Left renal pelvis (tissue), 4 donors: ENCODE measurements at regions not wholly inside any gene's neighbourhood (a gene's known extent, or its start where the extent isn't known, plus 50 kb on each side); places are given as distances from the start of the nearest gene placed in this dataset.
"Not testable (repeated sequence)": the region's sequence is repeated elsewhere in the genome, so short reads cannot be mapped to it uniquely, and the experiment has no call there.

ENCODE experiments used
- DNase-seq, 4 donors: peaks; one replicate each; pipeline ENCODE4 v3.0.0-alpha.2; 2013; ENCODE audit warnings: low read depth in 4 of 4, low spot score in 3 of 4

DNA sequence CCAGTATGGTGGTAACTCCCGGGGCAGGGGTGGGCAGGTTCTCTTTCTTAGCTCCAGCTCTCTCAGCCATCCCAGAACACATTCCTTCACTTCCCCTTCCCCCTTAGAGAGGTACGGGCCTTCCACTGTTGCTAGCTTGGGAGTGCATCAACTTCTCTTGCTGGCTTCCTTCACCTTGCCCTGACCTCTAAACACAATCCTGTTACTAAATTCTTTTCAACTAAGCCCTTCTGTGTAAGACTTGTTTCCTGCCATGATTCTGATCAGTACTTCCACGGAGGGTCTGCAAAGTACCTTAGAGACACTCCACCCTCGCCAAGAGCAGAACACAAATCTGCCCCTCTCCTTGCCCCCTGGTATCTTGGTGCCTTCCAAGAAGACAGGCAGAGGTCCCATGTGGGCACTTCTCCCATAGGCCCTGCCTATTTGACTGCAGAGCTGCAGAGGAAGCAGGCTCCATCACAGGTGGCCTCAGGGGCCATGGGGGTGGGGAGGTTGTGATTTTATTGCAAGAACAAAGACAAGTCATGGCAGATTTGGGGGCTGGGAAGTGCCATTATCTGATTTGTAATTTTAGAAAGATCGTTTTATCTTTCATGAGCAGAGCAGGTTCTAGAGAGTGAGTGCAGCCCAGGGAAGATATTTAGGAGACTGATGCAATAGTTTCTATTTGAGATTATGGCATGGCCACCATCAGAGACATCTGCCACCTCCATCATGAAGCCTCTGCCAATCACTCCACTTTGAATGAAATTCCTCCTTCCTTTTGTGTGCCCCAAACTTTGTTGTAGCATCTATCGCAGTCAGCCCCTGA is 182.5 kb upstream of the JUN start:
- DNase-seq: no peak

DNA sequence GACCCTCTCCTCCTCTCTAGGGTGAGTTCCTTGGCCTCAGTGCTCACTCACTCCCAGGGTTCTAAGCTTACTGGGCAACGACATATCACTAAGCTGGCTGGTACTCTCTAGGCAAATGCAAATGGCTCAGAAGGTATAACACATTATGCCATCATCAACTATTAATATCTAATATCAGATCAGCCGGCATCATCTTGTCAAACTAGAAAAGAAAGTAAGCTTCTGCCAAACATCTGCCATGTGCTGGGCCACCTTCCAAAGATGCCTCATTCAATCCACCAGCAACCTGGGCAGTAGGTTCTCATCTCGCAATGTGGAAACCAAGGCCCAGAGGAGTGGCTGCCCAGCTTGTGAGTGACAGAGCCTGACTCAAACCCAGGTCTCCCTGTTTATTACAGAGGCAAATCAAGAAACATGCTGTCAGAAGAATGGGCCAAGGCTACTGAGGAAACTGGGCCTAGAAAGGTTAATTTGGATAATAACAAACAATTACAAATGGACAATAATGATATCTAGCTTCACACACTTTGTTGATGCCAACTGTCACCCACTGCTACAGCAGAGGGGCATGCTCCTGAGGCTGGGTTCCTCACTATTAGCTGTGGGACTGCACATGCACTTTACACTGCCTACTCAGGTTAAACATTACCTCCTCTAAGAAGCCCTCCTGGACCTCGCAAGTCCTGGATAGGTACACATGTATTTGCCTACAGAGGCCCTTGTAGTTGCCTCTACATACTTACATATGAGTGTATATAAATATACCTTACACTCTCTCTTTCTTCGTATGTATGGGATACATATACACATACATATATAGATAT is 183.3 kb upstream of the JUN start:
- DNase-seq: no peak

DNA sequence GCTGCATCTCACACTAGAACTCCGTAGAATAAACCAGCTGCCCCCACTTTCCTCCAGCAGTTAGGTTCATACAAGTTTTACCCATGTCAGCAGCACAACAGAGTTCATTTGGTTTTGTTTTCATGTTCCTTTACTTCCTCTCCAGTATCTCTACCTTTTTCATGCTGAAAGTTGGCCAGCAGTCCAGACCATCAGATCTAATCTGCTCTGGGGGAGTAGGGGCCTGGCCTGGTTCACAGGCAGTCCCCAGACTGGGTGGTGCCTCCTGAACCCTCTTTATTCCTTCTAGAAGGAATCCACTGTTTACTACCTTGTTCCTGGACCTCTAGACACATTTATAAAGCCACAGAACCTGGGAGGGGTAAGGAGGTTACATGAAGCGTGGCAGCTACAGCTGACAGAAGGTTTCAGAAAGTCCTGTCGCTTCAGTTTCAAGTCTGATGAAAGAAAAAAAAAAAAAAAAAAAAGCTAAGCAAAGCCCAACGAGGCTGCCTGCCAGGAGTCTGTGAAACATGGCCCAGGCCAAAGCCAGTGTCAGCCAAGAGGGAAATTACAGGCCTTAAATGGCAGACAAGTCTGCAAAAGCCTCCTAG is 184.6 kb upstream of the JUN start:
- peak; percentile 25 to 48 (median 45) for DNase-seq

DNA sequence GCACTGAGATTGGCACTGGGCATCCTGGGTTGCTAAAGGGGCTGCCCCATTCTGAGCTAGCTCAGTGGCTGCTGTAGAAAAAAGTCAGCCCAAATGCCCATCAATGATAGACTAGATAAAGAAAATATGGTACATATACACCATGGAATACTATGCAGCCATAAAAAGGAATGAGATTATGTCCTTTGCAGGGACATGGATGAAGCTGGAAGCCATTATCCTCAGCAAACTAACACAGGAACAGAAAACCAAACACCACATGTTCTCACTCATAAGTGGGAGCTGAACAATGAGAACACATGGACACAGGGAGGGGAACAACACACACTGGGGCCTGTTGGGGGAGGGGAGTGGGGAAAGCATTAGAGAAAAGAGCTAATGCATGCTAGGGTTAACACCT is 185.3 kb upstream of the JUN start:
- not testable (repeated sequence) for DNase-seq

DNA sequence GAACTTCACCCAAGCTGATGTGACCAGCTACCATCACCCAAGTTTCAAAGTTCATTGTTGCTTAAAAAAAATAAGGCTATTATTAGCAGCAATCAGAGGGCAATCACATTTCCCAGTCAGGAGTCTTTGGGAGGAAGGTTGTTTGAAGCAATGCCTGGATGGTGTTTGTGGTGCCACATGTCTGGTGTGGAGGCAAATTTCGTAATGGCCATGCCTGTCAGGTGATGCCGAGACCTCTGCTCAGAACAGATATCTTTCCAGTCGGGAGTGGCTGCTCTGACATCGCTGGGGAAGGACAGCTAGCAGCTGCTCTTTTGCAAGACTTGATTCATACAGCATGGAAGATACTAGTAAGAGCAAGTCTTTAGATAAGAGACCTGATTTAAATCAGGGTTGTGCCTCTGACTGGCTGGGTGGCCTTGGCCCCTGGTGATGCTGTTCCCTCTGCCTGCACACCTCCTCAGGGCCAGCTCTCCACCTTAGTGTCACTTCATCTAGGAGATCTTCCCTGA is 187.8 kb upstream of the JUN start:
- no peak for DNase-seq

DNA sequence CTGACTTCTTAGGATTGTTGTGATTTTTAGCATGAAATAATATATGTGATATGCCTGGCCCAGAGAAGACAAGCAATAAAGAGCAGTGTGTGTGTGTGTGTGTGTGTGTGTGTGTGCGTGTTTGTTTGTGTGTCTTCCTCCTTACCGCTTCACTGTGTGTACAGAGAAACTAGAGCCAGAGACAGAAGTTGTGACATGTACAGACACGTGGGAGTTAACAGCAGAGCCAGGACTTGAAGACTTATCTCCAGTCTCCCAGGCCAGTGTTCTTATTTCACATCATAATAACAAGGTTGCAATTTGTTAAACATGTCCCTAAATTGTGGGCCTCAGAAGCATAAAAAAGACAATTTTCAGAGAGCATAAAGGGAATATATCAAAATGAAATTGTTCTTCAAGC is 192.0 kb upstream of the JUN start:
- DNase-seq: peak in 1 of 4 donors; percentile 15

DNA sequence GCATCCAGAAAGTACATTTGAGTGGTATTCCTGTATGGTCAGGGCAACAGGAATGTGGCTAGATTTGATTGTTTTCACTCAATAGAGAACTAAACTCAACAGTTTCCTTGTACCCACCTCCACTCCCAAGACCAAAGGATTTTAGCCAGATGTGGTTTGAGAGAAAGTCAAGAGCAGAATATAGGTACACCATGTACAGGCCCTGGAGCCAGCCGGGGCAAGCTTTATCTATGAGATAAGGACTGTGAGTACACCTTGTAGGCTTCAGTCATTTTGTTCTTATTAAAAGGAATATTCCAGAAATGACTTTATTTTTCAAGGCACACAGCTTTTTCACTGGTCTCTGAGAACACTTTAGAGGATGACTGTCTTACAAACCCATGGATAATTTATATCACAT is 192.4 kb upstream of the JUN start:
- no peak for DNase-seq

DNA sequence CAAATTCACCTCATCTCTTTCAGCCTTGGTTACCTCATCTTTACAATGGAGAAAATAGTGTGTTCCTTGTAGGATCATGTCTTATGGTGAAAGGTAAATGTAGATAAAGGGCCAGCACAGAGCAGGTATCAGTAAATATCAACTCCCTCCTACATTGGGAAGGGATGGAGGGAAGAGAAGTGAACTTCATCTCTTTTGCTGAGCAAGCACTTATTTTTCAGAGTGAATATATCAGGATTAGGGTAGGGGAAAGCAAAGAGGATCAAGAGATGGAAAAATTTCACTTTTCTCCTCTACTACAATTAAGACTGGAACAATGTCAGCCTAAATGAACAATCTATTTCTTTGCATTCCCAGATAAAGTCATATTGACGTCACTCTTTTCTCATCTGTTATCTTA is 193.8 kb upstream of the JUN start:
- DNase-seq: no peak

DNA sequence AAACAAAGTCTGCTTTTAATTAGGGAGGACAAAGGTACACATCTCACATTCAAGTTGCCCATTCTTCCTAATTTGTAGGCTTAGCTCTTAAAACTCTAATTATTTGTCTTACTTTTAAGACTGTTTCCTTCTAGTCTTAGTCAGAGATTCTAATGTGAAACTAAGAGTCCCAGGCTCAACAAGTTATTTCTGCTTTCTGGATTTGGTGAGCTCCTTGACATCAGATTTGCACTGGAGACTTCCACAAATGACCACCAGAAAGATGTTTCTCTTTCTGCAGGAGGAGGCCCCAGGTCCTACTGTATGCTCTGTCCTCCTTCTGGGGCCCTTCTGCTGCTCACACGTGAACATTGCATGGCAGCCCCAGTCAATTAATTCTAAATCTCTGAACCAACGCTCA is 194.2 kb upstream of the JUN start:
- no peak for DNase-seq

DNA sequence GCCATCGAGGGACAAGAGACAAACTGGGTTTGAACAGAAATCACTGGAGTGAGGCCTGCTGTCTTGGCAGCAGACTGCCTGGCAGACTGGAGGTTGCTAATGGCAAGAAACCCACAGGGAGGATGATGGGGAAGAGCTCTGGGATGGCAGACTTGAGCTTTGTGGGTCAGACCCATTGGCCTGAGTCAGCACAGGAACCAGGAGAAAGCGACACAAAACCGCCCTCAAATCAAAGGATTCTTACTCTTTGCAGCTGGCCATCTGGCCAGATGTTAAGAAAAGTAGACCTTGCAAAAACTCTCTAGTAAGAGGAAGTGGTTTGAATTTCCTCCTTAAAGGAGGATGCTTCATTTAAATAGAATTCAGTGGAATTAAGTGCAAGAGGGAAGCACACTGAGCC is 195.2 kb upstream of the JUN start:
- no peak for DNase-seq

DNA sequence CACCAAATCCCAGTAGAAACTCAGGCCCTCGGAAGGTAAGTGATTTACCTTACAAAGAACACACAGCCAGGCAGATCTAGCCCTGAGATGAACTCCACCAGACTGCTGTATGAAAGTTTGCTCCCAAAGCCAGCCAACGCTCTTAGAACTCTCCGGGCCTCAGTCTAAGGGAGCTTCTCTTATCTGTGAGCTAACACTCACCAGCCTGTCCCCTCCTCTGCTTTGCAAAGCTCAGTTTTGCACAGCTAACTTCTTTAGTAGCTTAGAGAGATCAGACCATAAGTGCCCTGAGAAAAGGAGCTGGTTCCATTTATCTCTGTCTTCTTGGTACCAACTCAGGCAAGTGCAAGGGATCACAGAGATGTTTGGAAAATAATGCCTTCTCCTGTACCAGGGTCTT is 195.8 kb upstream of the JUN start:
- DNase-seq: no peak

DNA sequence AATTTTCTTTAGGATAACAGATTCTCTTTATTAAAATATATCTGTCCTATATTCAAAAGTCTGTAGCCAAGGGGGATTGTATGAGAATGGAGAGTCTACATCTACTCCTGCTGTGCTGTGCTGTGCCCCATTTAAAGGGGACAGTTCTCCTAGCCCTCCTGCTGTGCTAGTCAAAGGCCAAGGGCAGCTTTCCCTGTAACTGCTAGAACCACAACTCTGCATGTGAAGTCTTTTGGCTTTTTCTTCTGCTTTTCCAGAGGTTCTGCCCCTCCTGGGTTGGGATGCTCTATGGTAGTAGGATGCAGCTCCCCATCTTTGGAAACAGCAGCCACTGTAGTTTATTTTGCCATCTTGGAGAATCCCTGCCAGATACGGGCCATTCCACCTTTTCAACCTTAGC is 197.5 kb upstream of the JUN start:
- DNase-seq: no peak

DNA sequence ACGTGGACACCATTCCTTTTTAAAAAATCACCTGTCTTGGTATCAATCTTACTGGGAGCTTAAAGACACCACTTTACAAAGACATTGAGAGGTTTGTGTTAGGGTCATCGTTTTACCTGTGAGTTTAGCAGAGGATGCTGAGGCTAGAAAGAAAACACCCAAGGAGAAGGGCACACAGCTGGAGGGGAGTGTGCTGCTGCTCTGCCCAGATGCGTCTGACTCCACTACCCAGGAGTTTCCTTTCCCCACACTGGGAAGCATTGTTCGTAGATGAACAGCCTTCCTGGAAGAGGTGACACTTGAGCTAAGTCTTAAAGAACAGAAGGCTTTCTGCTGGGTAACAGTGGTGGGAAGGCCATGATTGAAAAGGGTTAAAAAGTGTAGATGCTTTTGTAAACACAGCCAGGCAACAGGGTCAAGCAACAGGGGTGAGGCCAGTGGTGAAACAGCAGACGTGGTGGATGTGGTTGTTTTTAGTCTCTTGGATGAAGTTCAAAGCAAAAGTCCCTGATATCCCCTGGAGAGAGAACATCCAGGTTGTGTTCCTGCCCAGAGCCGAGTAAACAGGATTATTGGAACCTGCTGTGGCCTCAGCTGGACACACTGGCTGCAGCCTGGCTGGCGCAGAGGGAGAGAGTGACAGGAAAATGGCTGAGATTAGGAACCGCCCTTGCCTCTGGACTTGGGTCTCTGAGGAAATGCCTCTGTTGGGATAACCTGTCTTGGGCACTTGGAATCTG is 198.6 kb upstream of the JUN start:
- DNase-seq: no peak

DNA sequence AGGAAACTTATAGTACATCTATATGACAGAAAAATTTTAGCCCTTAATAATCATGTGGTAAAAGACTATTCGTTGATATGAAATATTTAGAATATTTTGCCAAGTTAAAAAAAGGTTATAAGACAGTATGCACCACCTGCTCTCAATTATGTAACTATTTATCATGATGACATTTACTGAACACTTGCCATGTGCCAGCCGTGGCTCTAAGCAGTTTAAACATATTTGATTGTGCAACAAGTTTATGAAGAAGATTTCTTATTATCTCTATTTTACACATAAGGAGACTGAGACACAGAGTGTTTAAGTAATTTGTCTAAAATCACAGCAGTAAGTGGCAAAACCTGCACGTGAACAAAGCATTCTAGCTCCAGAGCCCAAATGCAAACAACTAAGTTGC is 199.3 kb upstream of the JUN start:
- DNase-seq: no peak

DNA sequence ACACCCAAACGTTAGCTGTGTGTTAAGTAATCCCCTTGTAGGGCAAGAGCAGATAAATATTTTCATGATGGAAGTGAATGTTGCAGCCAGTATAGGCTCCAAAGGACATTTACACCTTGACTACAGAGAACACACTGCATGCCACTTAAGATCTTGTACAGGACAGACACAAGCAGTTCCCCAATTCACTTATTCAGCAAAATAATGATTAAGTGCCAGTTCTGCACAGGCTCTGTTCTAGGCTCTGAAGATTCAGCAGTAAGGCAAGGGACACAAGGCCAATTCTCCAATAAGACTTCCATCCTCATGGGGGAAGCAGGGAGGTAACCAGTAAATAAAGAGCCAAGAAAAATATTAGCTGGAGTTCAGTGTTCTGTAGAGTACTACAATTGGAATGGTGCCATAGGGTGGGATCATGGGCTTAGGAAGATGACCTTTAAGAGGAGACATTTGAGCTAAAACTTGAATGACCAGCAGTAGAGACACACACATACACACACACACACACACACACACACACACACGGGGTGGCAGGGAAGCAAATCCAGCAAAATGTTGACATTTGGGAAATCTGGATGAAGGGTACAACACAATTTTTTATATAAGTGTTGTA is 199.9 kb upstream of the JUN start:
- DNase-seq: no peak

DNA sequence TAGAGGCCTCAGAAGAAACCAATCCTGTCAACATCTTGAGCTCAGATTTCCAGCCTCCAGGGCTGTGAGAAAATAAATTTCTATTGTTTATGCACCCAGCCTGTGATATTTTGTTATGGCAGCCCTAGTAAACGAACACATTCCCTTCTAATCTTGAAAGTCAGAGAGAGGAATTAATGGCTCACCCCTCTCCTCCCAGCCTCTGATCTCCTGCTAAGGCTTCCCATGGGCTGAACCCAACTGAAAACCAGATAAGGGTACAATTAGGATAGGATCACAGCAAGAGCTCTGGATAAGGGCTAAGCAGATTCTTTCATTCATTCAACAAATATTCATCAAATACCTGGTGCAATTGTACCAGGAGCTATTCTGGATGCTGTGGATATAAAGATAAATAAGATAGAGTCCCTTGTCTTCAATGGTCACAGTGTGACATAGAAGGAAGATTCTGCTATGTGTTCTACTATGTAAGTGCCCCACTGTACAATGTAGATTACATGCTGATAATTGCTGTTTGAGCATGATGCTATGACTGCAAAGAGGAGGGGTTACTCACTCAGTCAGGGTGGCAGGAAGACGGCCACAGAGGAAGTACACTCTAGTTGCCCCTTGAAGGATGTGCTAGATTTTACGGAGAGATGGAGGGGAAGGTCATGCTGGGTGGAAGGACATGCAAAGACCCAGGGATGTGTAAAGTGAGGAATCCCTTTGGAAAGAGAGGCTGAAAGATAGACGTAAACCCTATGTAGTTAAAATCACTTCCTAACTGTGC is 203.3 kb upstream of the JUN start:
- DNase-seq: no peak

DNA sequence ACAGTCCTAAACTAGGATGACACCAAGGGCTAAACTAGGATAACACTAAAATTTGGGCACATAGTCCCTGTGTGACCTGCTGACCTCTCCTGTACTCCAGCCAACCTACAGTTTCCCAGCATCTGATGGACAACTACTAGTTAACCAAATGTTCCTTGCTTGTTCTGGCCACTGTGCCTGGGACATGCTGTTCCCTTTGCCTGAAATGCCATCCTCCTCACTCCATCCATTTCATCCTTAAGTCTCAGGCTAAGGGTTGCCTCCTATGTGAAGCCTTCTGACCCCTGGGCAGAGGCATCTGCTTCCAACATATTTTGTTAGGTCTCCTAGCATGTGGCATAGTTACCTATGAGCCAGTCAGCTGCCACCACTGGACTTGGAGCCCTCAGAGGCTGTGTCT is 204.9 kb upstream of the JUN start:
- DNase-seq: no peak

DNA sequence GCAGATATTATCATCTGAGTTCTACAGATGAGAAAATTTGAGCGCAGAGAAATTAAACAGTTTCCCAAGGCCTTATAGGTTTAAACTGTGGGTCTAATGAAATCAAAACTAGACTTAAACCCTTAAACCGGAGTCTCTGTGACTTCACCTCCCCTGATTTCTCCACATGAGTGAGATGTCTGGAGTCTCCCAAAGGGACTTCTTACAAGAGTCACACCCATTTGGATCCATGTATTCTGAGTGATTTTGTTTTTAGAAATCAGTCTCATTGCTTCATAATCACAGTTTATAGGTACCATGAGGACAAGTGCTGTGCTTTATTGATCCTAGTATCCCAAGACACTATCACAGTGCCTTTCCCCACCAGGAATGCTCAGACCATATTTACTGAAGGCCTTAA is 206.0 kb upstream of the JUN start:
- no peak for DNase-seq

DNA sequence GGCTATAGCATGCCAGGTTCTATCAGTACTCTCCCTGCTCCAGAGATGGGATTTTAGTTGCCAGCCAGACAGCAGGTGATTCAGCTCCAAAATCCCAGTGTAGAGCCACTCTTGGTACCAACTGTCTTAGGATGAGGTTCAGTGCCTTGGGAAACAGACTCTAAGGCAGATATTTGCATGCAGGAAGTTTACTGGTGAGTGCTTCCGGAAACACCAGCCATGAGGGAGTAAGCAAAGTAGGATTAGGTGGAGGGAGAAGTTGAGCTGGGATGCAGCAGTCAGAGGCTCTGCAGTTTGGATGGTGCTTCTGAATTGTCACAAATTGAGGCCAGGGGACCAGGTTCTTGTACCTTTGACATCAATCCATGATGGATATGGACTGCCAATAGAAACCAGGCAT is 207.5 kb upstream of the JUN start:
- DNase-seq: no peak

DNA sequence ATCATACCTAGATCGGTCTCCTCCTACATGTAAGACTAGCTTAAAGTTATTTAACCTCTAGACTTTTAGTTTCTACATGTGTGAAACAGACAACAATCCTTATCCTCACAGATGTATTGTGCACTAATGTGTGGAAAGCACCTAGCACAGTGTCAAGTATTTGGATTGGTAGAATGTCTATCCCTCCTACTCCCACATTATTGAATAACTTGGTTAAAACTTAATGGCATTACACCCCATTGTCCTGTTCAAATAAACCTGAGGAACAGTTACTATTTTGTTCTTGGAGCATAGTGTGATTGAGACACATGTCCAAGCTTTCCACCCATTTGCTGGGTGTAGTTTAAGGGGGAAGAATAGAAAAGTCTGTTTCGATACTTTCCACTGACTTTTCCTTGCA is 208.8 kb upstream of the JUN start:
- no peak for DNase-seq
